ENCODE measurements at regions not wholly inside any gene's neighbourhood (a gene's known extent, or its start where the extent isn't known, plus 50 kb on each side); places are given as distances from the start of the nearest gene placed in this dataset.
"Not testable (repeated sequence)": the region's sequence is repeated elsewhere in the genome, so short reads cannot be mapped to it uniquely, and the experiment has no call there.

GRCh38 chr10:63920926-63921325 is 399.7 kb downstream of the REEP3 start:
- no peak for DNase-seq (ENCODE audit: low read depth)

DNA sequence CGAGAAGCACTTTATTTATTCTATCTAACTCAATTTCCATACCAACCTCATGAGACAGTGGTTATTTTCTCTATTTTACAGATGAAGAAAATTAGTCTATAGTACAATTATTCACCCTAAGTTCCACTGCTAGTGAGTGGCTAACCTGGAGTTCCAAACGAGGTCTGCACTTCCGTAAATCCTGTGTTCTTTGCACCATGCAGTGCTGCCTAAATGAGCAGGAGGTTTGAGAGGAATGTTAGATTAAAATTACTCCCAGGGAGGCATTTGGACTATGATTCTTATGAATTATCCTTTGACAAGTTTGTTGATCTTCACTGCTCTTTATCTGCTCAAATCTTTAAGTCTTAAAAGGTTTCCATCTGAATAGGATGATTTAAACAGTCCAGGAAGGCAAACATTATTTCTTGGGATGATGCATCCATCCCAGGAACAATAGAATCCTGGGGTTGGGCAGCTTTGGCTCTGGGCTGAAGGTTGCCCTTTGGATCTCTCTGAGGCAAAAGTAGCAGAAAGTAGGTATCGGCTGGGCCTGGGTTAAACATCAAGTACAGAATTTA is 400.8 kb downstream of the REEP3 start:
- DNase-seq (ENCODE audit: low read depth), result no peak

- DNase-seq (ENCODE audit: low read depth), result no peak
Measured at GRCh38 chr10:63922468-63923284, 401.5 kb downstream of the REEP3 start.

GRCh38 chr10:63929831-63930467 is 408.7 kb downstream of the REEP3 start:
- no peak for DNase-seq (ENCODE audit: low read depth)

GRCh38 chr10:63930584-63930983 is 409.4 kb downstream of the REEP3 start:
- no peak for DNase-seq (ENCODE audit: low read depth)

DNA sequence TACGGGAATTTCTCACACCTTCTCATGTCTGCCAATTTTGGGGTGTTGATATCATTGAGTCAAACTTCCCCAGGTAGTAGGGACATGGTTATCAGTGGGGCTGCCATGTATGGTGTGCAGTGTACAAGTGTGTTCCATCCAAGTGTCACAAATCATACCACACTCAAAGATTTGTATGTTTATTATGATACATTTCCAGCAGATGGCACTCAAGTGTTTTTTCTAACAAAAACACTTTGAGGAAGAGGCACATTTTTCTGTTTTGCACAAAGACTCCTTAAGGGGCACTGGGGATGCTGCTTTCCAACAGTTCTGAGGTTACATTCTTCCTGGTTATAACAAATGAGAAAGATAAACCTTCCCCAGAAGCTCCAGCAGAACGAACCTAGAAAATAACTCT is 414.5 kb downstream of the REEP3 start:
- no peak for DNase-seq (ENCODE audit: low read depth)

DNA sequence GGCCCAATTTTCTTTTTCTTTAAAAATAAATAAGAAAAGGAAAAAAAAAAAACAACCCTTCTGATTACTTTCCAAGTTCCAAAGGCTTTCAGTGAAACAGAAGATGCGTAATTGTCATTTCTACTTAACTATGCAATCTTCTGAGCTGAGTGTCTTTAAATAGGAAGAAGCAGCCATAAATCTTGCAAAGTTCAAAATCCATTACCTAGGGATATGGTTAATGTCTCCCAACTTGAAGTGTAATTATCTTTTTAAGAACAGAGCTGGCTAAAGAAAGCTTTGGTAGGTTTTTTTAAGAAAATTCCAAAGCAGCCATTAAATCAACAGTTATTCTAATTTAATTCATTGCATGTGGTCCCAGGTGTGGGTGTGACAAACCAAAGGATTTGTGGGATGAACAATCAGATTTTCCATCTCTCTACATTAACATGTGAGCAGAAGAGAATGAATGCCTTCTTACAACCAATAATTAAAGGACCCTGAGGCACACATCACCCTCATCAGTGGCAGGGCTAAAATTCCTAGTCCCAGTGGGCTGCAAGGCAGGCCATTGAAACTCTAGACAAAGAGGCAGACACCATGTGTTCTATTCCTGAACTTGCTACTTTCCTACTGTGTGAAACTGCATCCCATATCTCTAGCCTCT is 419.2 kb downstream of the REEP3 start:
- DNase-seq (ENCODE audit: low read depth), result no peak

- no peak for DNase-seq (ENCODE audit: low read depth)
Measured at GRCh38 chr10:63964406-63964805, 443.2 kb downstream of the REEP3 start.

DNA sequence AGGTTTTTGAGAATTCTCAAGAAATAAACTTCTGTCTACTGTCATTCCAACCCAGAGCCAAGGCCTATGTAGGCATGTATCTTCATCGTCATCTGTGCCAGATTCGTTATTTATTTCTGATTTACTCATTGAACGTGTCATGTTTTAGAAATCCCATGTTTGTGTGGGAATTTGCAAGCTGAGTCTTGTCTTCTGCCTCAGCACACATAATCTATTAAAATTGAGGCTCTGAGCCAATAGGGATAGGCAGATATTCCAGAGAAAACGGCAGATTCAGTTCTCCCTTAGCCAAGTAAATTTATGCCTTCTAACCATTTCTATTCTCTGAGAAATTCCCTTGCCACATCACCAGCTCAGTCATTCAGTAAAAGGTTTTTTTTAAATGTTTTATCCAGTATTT is 444.6 kb downstream of the REEP3 start:
- DNase-seq (ENCODE audit: low read depth), result no peak

DNA sequence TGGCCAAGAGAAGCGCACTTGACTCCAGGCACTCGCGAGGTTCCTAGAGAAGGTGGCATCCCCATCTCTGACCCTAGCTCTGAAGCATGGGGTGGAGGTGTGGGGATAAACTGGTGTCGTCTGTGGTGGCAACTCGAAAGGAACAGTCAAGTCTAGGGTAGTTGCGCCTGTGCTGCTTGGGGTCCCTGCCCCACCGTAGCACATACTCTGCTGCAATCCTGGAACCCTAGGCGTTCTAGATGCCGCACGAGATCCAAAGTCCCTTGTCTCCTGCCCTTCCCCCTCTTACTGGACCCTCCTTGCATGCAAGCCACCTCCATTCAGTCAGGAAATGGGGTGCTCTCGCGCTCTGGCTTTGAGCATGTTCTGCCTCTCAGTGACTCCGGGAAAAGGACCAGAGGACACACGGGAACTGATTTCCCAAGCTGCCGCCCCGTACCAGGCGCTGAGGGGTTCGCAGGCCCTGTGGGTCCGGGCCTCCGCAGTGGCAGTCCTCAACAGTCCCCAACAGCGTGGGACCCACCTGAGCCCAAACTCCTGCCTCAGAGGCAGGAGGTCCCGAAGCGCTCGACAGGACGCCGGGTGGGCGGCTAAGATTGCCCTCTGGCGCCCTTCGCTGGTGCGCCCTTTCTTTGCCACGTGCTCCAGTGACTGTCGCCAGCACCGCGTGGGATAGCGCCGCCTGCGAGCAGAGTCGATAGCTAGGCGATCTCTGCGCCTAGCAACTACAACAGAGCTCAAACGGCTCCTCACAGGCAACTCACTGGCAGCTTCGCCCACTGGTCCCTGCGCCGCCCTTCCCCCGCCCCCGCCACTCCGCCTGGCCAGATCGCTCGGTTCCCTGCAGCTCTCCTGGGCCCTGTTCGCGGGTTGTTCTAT is 452.0 kb downstream of the REEP3 start:
- no peak for DNase-seq (ENCODE audit: low read depth)

GRCh38 chr10:63976538-63976937 is 455.3 kb downstream of the REEP3 start:
- peak; percentile 24 for DNase-seq (ENCODE audit: low read depth)

DNA sequence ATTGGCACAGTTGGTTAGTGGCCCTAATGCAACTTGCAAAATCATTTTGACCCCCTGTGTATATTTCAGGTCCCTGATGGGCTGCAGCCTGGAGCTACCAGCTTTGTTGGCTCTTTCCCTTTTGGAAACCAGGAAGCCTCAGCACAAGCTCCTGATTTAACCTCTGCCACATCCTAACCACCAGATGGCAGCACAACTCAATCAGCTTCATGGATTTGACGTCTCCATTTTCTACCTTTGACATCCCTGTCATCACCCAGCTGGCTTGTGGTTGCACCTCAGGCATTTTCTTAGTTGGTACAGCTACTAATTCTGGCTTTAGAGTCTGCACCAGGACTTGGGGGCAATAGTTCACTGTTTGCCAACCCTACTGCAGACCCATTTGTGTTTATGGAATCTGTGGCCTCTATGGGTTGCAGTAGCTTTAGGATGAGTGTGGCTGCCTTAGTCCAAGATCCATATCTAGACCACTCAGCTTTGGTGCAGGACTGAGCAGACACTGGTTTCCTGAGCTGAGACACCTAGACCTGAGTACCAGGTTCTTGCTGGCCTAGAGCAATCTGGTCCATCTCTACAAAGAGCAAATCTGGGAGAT is 456.2 kb downstream of the REEP3 start:
- no peak for DNase-seq (ENCODE audit: low read depth)

DNA sequence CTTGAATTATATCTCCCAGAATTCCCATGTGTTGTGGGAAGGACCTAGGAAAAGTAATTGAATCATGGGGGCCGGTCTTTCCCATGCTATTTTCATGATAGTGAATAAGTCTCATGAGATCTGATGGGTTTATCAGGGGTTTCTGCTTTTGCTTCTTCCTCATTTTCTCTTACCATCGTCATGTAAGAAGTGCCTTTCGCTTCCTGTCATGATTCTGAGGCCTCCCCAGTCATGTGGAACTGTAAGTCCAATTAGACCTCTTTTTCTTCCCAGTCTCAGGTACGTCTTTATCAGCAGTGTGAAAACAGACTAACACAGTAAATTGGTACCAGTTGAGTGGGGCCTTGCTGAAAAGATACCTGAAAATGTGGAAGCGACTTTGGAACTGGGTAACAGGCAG is 459.7 kb downstream of the REEP3 start:
- not testable (repeated sequence) for DNase-seq (ENCODE audit: low read depth)

GRCh38 chr10:63984061-63984460 is 462.9 kb downstream of the REEP3 start:
- DNase-seq (ENCODE audit: low read depth), result not testable (repeated sequence)

- no peak for DNase-seq (ENCODE audit: low read depth)
Measured at GRCh38 chr10:63986536-63986935, 465.3 kb downstream of the REEP3 start.

GRCh38 chr10:63987212-63987611 is 466.0 kb downstream of the REEP3 start:
- DNase-seq (ENCODE audit: low read depth), result no peak

- DNase-seq (ENCODE audit: low read depth), result no peak
Measured at GRCh38 chr10:63994371-63994770, 473.2 kb downstream of the REEP3 start.

DNA sequence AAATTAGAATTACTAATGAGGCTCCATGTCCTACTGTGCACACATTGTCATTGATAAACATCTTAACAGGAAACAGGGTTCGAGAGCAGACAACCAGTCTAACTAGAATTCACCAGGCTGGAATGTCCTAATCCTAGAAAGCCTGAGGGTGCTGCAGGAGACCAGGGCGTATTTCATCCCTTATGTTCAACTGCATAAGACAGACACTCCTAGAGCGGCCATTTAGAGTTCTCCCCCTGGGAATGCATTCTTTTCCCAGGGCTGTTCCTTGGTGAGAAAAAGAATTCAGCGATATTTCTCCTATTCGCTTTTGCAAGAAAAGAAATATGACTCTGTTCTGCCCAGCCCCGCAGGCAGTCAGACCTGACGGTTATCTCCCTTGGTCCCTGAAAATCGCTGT is 486.0 kb downstream of the REEP3 start:
- DNase-seq (ENCODE audit: low read depth), result no peak

DNA sequence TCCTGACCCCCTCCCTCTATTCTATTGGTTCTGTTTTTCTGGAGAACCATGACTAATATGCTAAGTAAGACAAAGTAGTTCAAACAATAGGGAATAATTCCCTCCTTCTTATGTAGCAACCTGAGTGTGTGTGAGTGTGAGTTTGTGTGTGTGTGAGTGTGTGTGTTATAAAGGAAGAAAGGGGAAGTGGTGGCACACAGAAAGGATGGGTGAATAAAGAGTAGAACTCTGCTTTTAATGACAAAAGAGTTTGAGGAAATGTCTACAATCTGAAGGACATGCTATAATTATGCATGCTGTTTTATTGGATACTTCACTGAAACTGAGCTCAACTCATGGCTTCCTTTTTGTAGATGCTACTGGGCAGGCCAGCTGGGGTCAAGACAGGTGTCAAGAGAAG is 489.5 kb downstream of the REEP3 start:
- no peak for DNase-seq (ENCODE audit: low read depth)

GRCh38 chr10:64011912-64012714 is 490.9 kb downstream of the REEP3 start:
- no peak for DNase-seq (ENCODE audit: low read depth)

- no peak for DNase-seq (ENCODE audit: low read depth)
Measured at GRCh38 chr10:64014281-64014680, 493.1 kb downstream of the REEP3 start.
